T-cell (primary cell): ENCODE measurements at regions not wholly inside any gene's neighbourhood (a gene's known extent, or its start where the extent isn't known, plus 50 kb on each side); places are given as distances from the start of the nearest gene placed in this dataset.
"Not testable (repeated sequence)": the region's sequence is repeated elsewhere in the genome, so short reads cannot be mapped to it uniquely, and the experiment has no call there.

ENCODE experiments used
- ATAC-seq, 4 experiments: fragments of 200-7000 bp in 3 of 4; fragments of 150-1000 bp in 1 of 4; cut with Tn5 transposase; replicated peaks in 1 of 4; 1 replicate in 3 of 4; 2 replicates in 1 of 4; pipeline ENCODE4 v1.10.0; 2021; ENCODE audit warnings: moderate library complexity in 3 of 4, mild to moderate bottlenecking in 2 of 4, moderate number of reproducible peaks in 1 of 4
- CTCF ChIA-PET, 2 donors: fragments of 300-600 bp; sonication (Branson Sonifier 250); formaldehyde crosslinking; loops; one replicate each; lab custom pipeline; 2022; ENCODE audit warnings: antibody characterized with exemption in 2 of 2; lab: Charles Lee
- POLR2A ChIA-PET, 2 donors: fragments of 300-600 bp; sonication (Branson Sonifier 250); formaldehyde crosslinking; loops; one replicate each; lab custom pipeline; 2022; ENCODE audit warnings: antibody characterized with exemption in 2 of 2; lab: Charles Lee
- DNase-seq, 35 experiments: peaks; one replicate each; pipeline versions ENCODE4 v3.0.0 to v3.0.0-alpha.2; 2013 to 2023
- H3K27ac ChIP-seq: one replicate; pipeline ENCODE4 v1.5.1; 2013; ENCODE audit warnings: low read length
- H3K27me3 ChIP-seq, 2 experiments: replicated peaks in 1 of 2; 1 replicate in 1 of 2; 2 replicates in 1 of 2; pipeline versions ENCODE4 v1.6.1 to v1.7.0; 2013; ENCODE audit warnings: low read length in 1 of 2, mixed read lengths in 1 of 2; ENCODE audit not compliant: control insufficient read depth in 2 of 2, insufficient read depth in 2 of 2; ENCODE audit errors: extremely low read depth in 1 of 2
- H3K36me3 ChIP-seq, 2 donors: 1 replicate in 1 of 2; 2 replicates in 1 of 2; pipeline versions ENCODE4 v1.6.1 to v1.7.0; 2013; ENCODE audit warnings: low read length in 1 of 2; ENCODE audit not compliant: control insufficient read depth in 2 of 2, insufficient read depth in 1 of 2; ENCODE audit errors: extremely low read depth in 1 of 2
- H3K4me1 ChIP-seq, 2 experiments: 1 replicate in 1 of 2; 2 replicates in 1 of 2; pipeline versions ENCODE4 v1.6.1 to v1.7.0; 2013; ENCODE audit warnings: low read length in 2 of 2, mixed read lengths in 1 of 2; ENCODE audit not compliant: insufficient read depth in 2 of 2, control insufficient read depth in 1 of 2; ENCODE audit errors: extremely low read depth in 1 of 2
- H3K4me3 ChIP-seq, 2 donors: 1 replicate in 1 of 2; 2 replicates in 1 of 2; pipeline versions ENCODE4 v1.5.1 to v1.7.0; 2013; ENCODE audit warnings: mild to moderate bottlenecking in 2 of 2, low read length in 1 of 2, moderate library complexity in 1 of 2; ENCODE audit not compliant: control insufficient read depth in 1 of 2; ENCODE audit errors: extremely low read depth in 1 of 2
- H3K9me3 ChIP-seq: 2 replicates; pipeline ENCODE4 v1.7.0; 2013
- H3K27ac Mint-ChIP-seq, 2 donors: one replicate each; pipeline ENCODE4 v1.8.0; 2020 to 2021; ENCODE audit warnings: mild to moderate bottlenecking in 2 of 2, mixed read lengths in 2 of 2
- H3K27me3 Mint-ChIP-seq, 2 donors: one replicate each; pipeline ENCODE4 v1.8.0; 2021 to 2022; ENCODE audit warnings: mixed read lengths in 2 of 2
- H3K36me3 Mint-ChIP-seq: one replicate; pipeline ENCODE4 v1.8.0; 2021; ENCODE audit warnings: mixed read lengths
- H3K4me1 Mint-ChIP-seq, 3 donors: one replicate each; pipeline ENCODE4 v1.8.0; 2020 to 2022; ENCODE audit warnings: mixed read lengths in 3 of 3, mild to moderate bottlenecking in 1 of 3
- H3K4me3 Mint-ChIP-seq, 3 donors: one replicate each; pipeline ENCODE4 v1.8.0; 2020 to 2022; ENCODE audit warnings: mild to moderate bottlenecking in 3 of 3, mixed read lengths in 3 of 3, moderate library complexity in 3 of 3
- H3K9me3 Mint-ChIP-seq, 3 donors: one replicate each; pipeline ENCODE4 v1.8.0; 2020 to 2022; ENCODE audit warnings: mixed read lengths in 3 of 3
- WGBS: methylation state at CpG from one replicate; pipeline ENCODE4 v1.1.5; 2013; ENCODE audit warnings: missing lambda C conversion rate; ENCODE audit not compliant: insufficient coverage; 5-methylcytosine and 5-hydroxymethylcytosine counted together

GRCh38 chr5:15103864-15104263 is 232.3 kb upstream of the ANKH start:
- H3K27me3 Mint-ChIP-seq = peaks cover 4 to 9% of the 10 kb centered on the region in 2 donors
- H3K4me3 Mint-ChIP-seq = no peak overlapping the region
- H3K27ac Mint-ChIP-seq = no peak overlapping the region
- H3K4me1 Mint-ChIP-seq = peaks cover 0 to 10% (median 6%) of the 10 kb centered on the region in 3 donors
- H3K4me1 ChIP-seq = no peaks in the 10 kb centered on the region
- ATAC-seq (no peak), DNase-seq (no peak)
- H3K27me3 ChIP-seq = no peaks in the 10 kb centered on the region
- no peaks in the 10 kb centered on the region for H3K36me3 Mint-ChIP-seq
- H3K36me3 ChIP-seq = no peaks in the 10 kb centered on the region
- H3K27ac ChIP-seq = no peak overlapping the region
- ChIA-PET CTCF (no interaction called here), POLR2A (no interaction called here)
- no peak overlapping the region for H3K4me3 ChIP-seq
- no peaks in the 10 kb centered on the region for H3K9me3 ChIP-seq
- peaks cover 2 to 11% (median 7%) of the 10 kb centered on the region in 3 donors for H3K9me3 Mint-ChIP-seq
- no CpG with 5 or more reads among the region's 3 CpGs for WGBS

- ChIA-PET POLR2A (no interaction called here), CTCF (no interaction called here)
- Histone ChIP-seq H3K27me3 (no peaks in the 10 kb centered on the region), H3K27ac (no peak overlapping the region), H3K36me3 (no peaks in the 10 kb centered on the region), H3K9me3 (no peaks in the 10 kb centered on the region), H3K4me3 (no peak overlapping the region), H3K4me1 (no peaks in the 10 kb centered on the region)
- peaks cover 0 to 10% (median 6%) of the 10 kb centered on the region in 3 donors for H3K4me1 Mint-ChIP-seq
- ATAC-seq (peak in 1 of 4 experiments; percentile 41), DNase-seq (peak in 7 of 35 experiments; percentile 1 to 26 (median 6))
- no peaks in the 10 kb centered on the region for H3K36me3 Mint-ChIP-seq
- no peak overlapping the region for H3K4me3 Mint-ChIP-seq
- H3K27me3 Mint-ChIP-seq = peaks cover 3 to 4% of the 10 kb centered on the region in 2 donors
- H3K27ac Mint-ChIP-seq = peak overlapping the region; percentile 12 to 64
- peaks cover 2 to 11% (median 7%) of the 10 kb centered on the region in 3 donors for H3K9me3 Mint-ChIP-seq
- WGBS = 55% methylated on average over 2 of the region's 5 CpGs
Observed at GRCh38 chr5:15103130-15103529, 231.6 kb upstream of the ANKH start.

- Histone ChIP-seq H3K36me3 (no peaks in the 10 kb centered on the region), H3K27ac (no peak overlapping the region), H3K4me3 (no peak overlapping the region), H3K27me3 (no peaks in the 10 kb centered on the region), H3K9me3 (no peaks in the 10 kb centered on the region), H3K4me1 (no peaks in the 10 kb centered on the region)
- Mint-ChIP-seq H3K36me3 (no peaks in the 10 kb centered on the region), H3K9me3 (peaks cover 4 to 16% (median 11%) of the 10 kb centered on the region in 3 donors), H3K4me1 (no peaks in the 10 kb centered on the region), H3K27ac (no peak overlapping the region), H3K4me3 (no peak overlapping the region), H3K27me3 (peaks cover 3 to 4% of the 10 kb centered on the region in 2 donors)
- ATAC-seq = no peak
- no peak for DNase-seq
- ChIA-PET CTCF (no interaction called here), POLR2A (no interaction called here)
Observed at GRCh38 chr5:15097552-15097951, 226.0 kb upstream of the ANKH start.

- ATAC-seq, H3K27ac ChIP-seq, DNase-seq, H3K27ac Mint-ChIP-seq, H3K9me3 ChIP-seq, H3K4me1 ChIP-seq, H3K27me3 ChIP-seq, CTCF ChIA-PET, POLR2A ChIA-PET, H3K4me3 ChIP-seq, H3K36me3 ChIP-seq, H3K27me3 Mint-ChIP-seq, H3K4me1 Mint-ChIP-seq, H3K4me3 Mint-ChIP-seq, H3K36me3 Mint-ChIP-seq: not testable (repeated sequence)
- 96% methylated on average over 14 of the region's 22 CpGs for whole genome bisulfite sequencing
- H3K9me3 Mint-ChIP-seq = peaks cover 4 to 16% (median 11%) of the 10 kb centered on the region in 3 donors
Observed at GRCh38 chr5:15096686-15097085, 225.1 kb upstream of the ANKH start.

GRCh38 chr5:15092801-15093200 is 221.2 kb upstream of the ANKH start:
- peaks cover 0 to 3% of the 10 kb centered on the region in 2 experiments for H3K27me3 ChIP-seq
- Mint-ChIP-seq H3K4me3 (no peak overlapping the region), H3K27ac (no peak overlapping the region), H3K4me1 (no peaks in the 10 kb centered on the region), H3K9me3 (peaks cover 0 to 14% (median 8%) of the 10 kb centered on the region in 3 donors), H3K27me3 (peaks cover 0 to 4% of the 10 kb centered on the region in 2 donors), H3K36me3 (no peaks in the 10 kb centered on the region)
- DNase-seq (no peak), ATAC-seq (no peak)
- WGBS = 93% methylated on average over 3 of the region's 7 CpGs
- CTCF ChIA-PET = interaction anchor here in 1 of 2 donors (0.7 kb wide), 1 partner anchor 15 kb away, joined by 5 read pairs; no protein-coding TSS in a partner anchor
- no peaks in the 10 kb centered on the region for H3K4me1 ChIP-seq
- POLR2A ChIA-PET = no interaction called here
- no peaks in the 10 kb centered on the region for H3K36me3 ChIP-seq
- no peak overlapping the region for H3K27ac ChIP-seq
- H3K9me3 ChIP-seq = no peaks in the 10 kb centered on the region
- H3K4me3 ChIP-seq = no peak overlapping the region

- H3K9me3 ChIP-seq = no peaks in the 10 kb centered on the region
- H3K27ac ChIP-seq = no peak overlapping the region
- WGBS = no CpG with 5 or more reads among the region's 2 CpGs
- H3K27me3 ChIP-seq = peaks cover 0 to 3% of the 10 kb centered on the region in 2 experiments
- H3K36me3 Mint-ChIP-seq = no peaks in the 10 kb centered on the region
- ChIA-PET CTCF (no interaction called here), POLR2A (no interaction called here)
- no peaks in the 10 kb centered on the region for H3K36me3 ChIP-seq
- ATAC-seq = no peak
- H3K4me1 ChIP-seq = no peaks in the 10 kb centered on the region
- no peak overlapping the region for H3K27ac Mint-ChIP-seq
- no peaks in the 10 kb centered on the region for H3K4me1 Mint-ChIP-seq
- peaks cover 2 to 8% of the 10 kb centered on the region in 2 donors for H3K27me3 Mint-ChIP-seq
- peaks cover 2 to 5% (median 5%) of the 10 kb centered on the region in 3 donors for H3K9me3 Mint-ChIP-seq
- H3K4me3 Mint-ChIP-seq = no peak overlapping the region
- H3K4me3 ChIP-seq = no peak overlapping the region
- no peak for DNase-seq
Observed at GRCh38 chr5:15085671-15086070, 214.1 kb upstream of the ANKH start.

- POLR2A ChIA-PET = interaction anchor here in 1 of 2 donors (0.7 kb wide), 1 partner anchor 1546 kb away, joined by 5 read pairs; no protein-coding TSS in a partner anchor
- CTCF ChIA-PET = no interaction called here
- H3K27me3 ChIP-seq = peaks cover 0 to 3% of the 10 kb centered on the region in 2 experiments
- H3K4me3 Mint-ChIP-seq = no peak overlapping the region
- H3K4me1 ChIP-seq = no peaks in the 10 kb centered on the region
- no peak for ATAC-seq
- no peaks in the 10 kb centered on the region for H3K9me3 ChIP-seq
- H3K9me3 Mint-ChIP-seq = peaks cover 0 to 2% (median 0%) of the 10 kb centered on the region in 3 donors
- H3K27me3 Mint-ChIP-seq = peaks cover 7 to 11% of the 10 kb centered on the region in 2 donors
- DNase-seq = no peak
- H3K4me3 ChIP-seq = no peak overlapping the region
- H3K27ac ChIP-seq = no peak overlapping the region
- H3K36me3 ChIP-seq = no peaks in the 10 kb centered on the region
- H3K36me3 Mint-ChIP-seq = no peaks in the 10 kb centered on the region
- H3K27ac Mint-ChIP-seq = no peak overlapping the region
- 40% methylated on average over 2 of the region's 4 CpGs for WGBS
- H3K4me1 Mint-ChIP-seq = no peaks in the 10 kb centered on the region
Observed at GRCh38 chr5:15082096-15082495, 210.5 kb upstream of the ANKH start.
